Lung (tissue), 11 donors: ENCODE measurements at regions not wholly inside any gene's neighbourhood (a gene's known extent, or its start where the extent isn't known, plus 50 kb on each side); places are given as distances from the start of the nearest gene placed in this dataset.

Source experiments
- ATAC-seq: fragments of 200-7000 bp; cut with Tn5 transposase; one replicate; pipeline ENCODE4 v1.9.1; 2020; ENCODE audit warnings: moderate number of reproducible peaks; ENCODE audit not compliant: insufficient read depth, low FRiP score
- DNase-seq, 3 donors: peaks; one replicate each; pipeline ENCODE4 v3.0.0-alpha.2; 2013 to 2017
- H3K27ac ChIP-seq, 2 donors: one replicate each; pipeline ENCODE4 v1.5.1; 2013; ENCODE audit warnings: mild to moderate bottlenecking in 2 of 2, moderate library complexity in 2 of 2, control low read depth in 1 of 2, inconsistent platforms in 1 of 2, low read depth in 1 of 2, low read length in 1 of 2
- H3K27me3 ChIP-seq, 3 donors: one replicate each; pipeline ENCODE4 v1.5.1; 2013; ENCODE audit warnings: low read length in 2 of 3; ENCODE audit not compliant: control insufficient read depth in 3 of 3, insufficient read depth in 3 of 3
- H3K36me3 ChIP-seq, 4 donors: one replicate each; pipeline ENCODE4 v1.5.1; 2013; ENCODE audit warnings: low read length in 4 of 4, mild to moderate bottlenecking in 1 of 4, moderate library complexity in 1 of 4; ENCODE audit not compliant: control insufficient read depth in 4 of 4, insufficient read depth in 4 of 4
- H3K4me1 ChIP-seq, 5 donors: one replicate each; pipeline ENCODE4 v1.5.1; 2013; ENCODE audit warnings: low read length in 5 of 5, mild to moderate bottlenecking in 2 of 5, moderate library complexity in 1 of 5; ENCODE audit not compliant: control insufficient read depth in 5 of 5, insufficient read depth in 5 of 5
- H3K4me3 ChIP-seq: one replicate; pipeline ENCODE4 v1.5.1; 2013; ENCODE audit warnings: mild to moderate bottlenecking, control low read depth, moderate library complexity
- H3K9ac ChIP-seq, 2 donors: one replicate each; pipeline ENCODE4 v1.5.1; 2013; ENCODE audit warnings: low read length in 2 of 2, control low read depth in 1 of 2; ENCODE audit not compliant: insufficient read depth in 1 of 2
- H3K9me3 ChIP-seq, 4 donors: one replicate each; pipeline ENCODE4 v1.5.1; 2013; ENCODE audit warnings: low read length in 3 of 4, mild to moderate bottlenecking in 1 of 4, moderate library complexity in 1 of 4; ENCODE audit not compliant: control insufficient read depth in 4 of 4, insufficient read depth in 3 of 4
- CTCF ChIP-seq: IDR thresholded peaks from 2 replicates; pipeline ENCODE4 v1.5.1; 2012; ENCODE audit warnings: mild to moderate bottlenecking; ENCODE audit errors: control extremely low read depth, extremely low read depth
- WGBS, 2 donors: extraction: QIAGEN DNeasy Blood & Tissue Kit; methylation state at CpG; one replicate each; pipeline ENCODE4 v1.1.7; 2013; 5-methylcytosine and 5-hydroxymethylcytosine counted together
- donor health status: control.
- donor health status: control.
- donor health status: Bipolar disorder and iron deficiency.
- donor health status: healthy.
- donor health status: DM: yes; HTN: yes; CAD: no.

- H3K27me3 ChIP-seq: peaks cover 0 to 5% (median 0%) of the 10 kb centered on the region in 3 donors
- WGBS, 2 donors: 73 to 82% methylated on average over 6 of the region's 6 CpGs
- no peak for DNase-seq
- no peak overlapping the region for H3K27ac ChIP-seq
- H3K4me1 ChIP-seq: no peaks in the 10 kb centered on the region
- no peaks in the 10 kb centered on the region for H3K36me3 ChIP-seq
- H3K4me3 ChIP-seq: no peak overlapping the region
- ATAC-seq: no peak
- TF ChIP-seq CTCF: no peak
- no peak overlapping the region for H3K9ac ChIP-seq
- H3K9me3 ChIP-seq: no peaks in the 10 kb centered on the region
Measured at GRCh38 chr16:18003033-18003432, 333.5 kb downstream of the NPIPA8 start.

- TF ChIP-seq CTCF: no peak
- DNase-seq: no peak
- Histone ChIP-seq H3K4me3 (no peak overlapping the region), H3K4me1 (no peaks in the 10 kb centered on the region), H3K9ac (no peak overlapping the region), H3K27me3 (no peaks in the 10 kb centered on the region), H3K27ac (no peak overlapping the region), H3K9me3 (peaks cover 0 to 1% (median 0%) of the 10 kb centered on the region in 4 donors), H3K36me3 (no peaks in the 10 kb centered on the region)
- WGBS, 2 donors: 77 to 85% methylated on average over 6 of the region's 6 CpGs
- no peak for ATAC-seq
Measured at GRCh38 chr16:17998996-17999395, 337.5 kb downstream of the NPIPA8 start.

GRCh38 chr16:17998550-17998949 is 338.0 kb downstream of the NPIPA8 start:
- 100% methylated on average over 1 of the region's 1 CpG for whole genome bisulfite sequencing, 2 donors
- H3K4me3 ChIP-seq: no peak overlapping the region
- no peak for ATAC-seq

More at GRCh38 chr16:17998550-17998949, 338.0 kb downstream of the NPIPA8 start:
- Histone ChIP-seq H3K27me3 (no peaks in the 10 kb centered on the region), H3K36me3 (no peaks in the 10 kb centered on the region), H3K9ac (no peak overlapping the region), H3K27ac (no peak overlapping the region), H3K9me3 (peaks cover 0 to 2% (median 0%) of the 10 kb centered on the region in 4 donors), H3K4me1 (no peaks in the 10 kb centered on the region)
- no peak for TF ChIP-seq CTCF
- DNase-seq: no peak
